ENCODE measurements at regions not wholly inside any gene's neighbourhood (a gene's known extent, or its start where the extent isn't known, plus 50 kb on each side); places are given as distances from the start of the nearest gene placed in this dataset.

GRCh38 chr21:38930853-38931252 is 125.1 kb downstream of the ETS2 start:
- DNase-seq (ENCODE audit: low spot score): no peak

- DNase-seq (ENCODE audit: low spot score): no peak
Observed at GRCh38 chr21:38930066-38930465, 124.3 kb downstream of the ETS2 start.

- DNase-seq (ENCODE audit: low spot score): no peak
Observed at GRCh38 chr21:38929652-38930051, 123.9 kb downstream of the ETS2 start.

- DNase-seq (ENCODE audit: low spot score): no peak
Observed at GRCh38 chr21:38929142-38929541, 123.4 kb downstream of the ETS2 start.

- no peak for DNase-seq (ENCODE audit: low spot score)
Observed at GRCh38 chr21:38927776-38928175, 122.0 kb downstream of the ETS2 start.

- DNase-seq (ENCODE audit: low spot score): peak; percentile 83
Observed at GRCh38 chr21:38925923-38926322, 120.2 kb downstream of the ETS2 start.

- no peak for DNase-seq (ENCODE audit: low spot score)
Observed at GRCh38 chr21:38925478-38925877, 119.7 kb downstream of the ETS2 start.

- DNase-seq (ENCODE audit: low spot score): no peak
Observed at GRCh38 chr21:38924954-38925353, 119.2 kb downstream of the ETS2 start.

GRCh38 chr21:38923429-38923828 is 117.7 kb downstream of the ETS2 start:
- DNase-seq (ENCODE audit: low spot score): no peak

GRCh38 chr21:38922474-38923235 is 116.9 kb downstream of the ETS2 start:
- no peak for DNase-seq (ENCODE audit: low spot score)

GRCh38 chr21:38921511-38922251 is 116.0 kb downstream of the ETS2 start:
- DNase-seq (ENCODE audit: low spot score): no peak

GRCh38 chr21:38920631-38921398 is 115.1 kb downstream of the ETS2 start:
- no peak for DNase-seq (ENCODE audit: low spot score)

GRCh38 chr21:38918607-38919346 is 113.0 kb downstream of the ETS2 start:
- DNase-seq (ENCODE audit: low spot score): no peak

GRCh38 chr21:38917043-38917774 is 111.5 kb downstream of the ETS2 start:
- DNase-seq (ENCODE audit: low spot score): no peak

- no peak for DNase-seq (ENCODE audit: low spot score)
Observed at GRCh38 chr21:38916214-38916964, 110.7 kb downstream of the ETS2 start.

GRCh38 chr21:38915546-38915945 is 109.8 kb downstream of the ETS2 start:
- no peak for DNase-seq (ENCODE audit: low spot score)

GRCh38 chr21:38914528-38915293 is 109.0 kb downstream of the ETS2 start:
- no peak for DNase-seq (ENCODE audit: low spot score)

GRCh38 chr21:38913893-38914527 is 108.3 kb downstream of the ETS2 start:
- no peak for DNase-seq (ENCODE audit: low spot score)

All from left forelimb (tissue), 1 donor.